Heart right ventricle (tissue), 16 donors: ENCODE measurements at regions not wholly inside any gene's neighbourhood (a gene's known extent, or its start where the extent isn't known, plus 50 kb on each side); places are given as distances from the start of the nearest gene placed in this dataset.

Experiments
- ATAC-seq, 8 donors: fragments of 200-7000 bp; cut with Tn5 transposase; one replicate each; pipeline ENCODE4 v1.9.1; 2020; ENCODE audit warnings: mild to moderate bottlenecking in 8 of 8, moderate library complexity in 8 of 8, moderate number of reproducible peaks in 1 of 8
- DNase-seq, 2 donors: peaks; one replicate each; pipeline ENCODE4 v3.0.0-alpha.2; 2020
- H3K27ac ChIP-seq, 10 donors: fragments of 200-600 bp; sonication (generic) in 2 of 10; one replicate each; pipeline versions ENCODE4 v1.5.0 to v1.8.0; 2020 to 2022; ENCODE audit warnings: mild to moderate bottlenecking in 3 of 10
- H3K27me3 ChIP-seq, 7 donors: fragments of 200-600 bp; one replicate each; pipeline ENCODE4 v1.8.0; 2021 to 2022; ENCODE audit warnings: mild to moderate bottlenecking in 2 of 7
- H3K36me3 ChIP-seq, 9 donors: fragments of 200-600 bp; sonication (generic) in 1 of 9; one replicate each; pipeline versions ENCODE4 v1.5.0 to v1.8.0; 2020 to 2022; ENCODE audit warnings: mild to moderate bottlenecking in 2 of 9
- H3K4me1 ChIP-seq, 9 donors: fragments of 200-600 bp; sonication (generic) in 1 of 9; one replicate each; pipeline versions ENCODE4 v1.5.0 to v1.8.0; 2020 to 2022; ENCODE audit warnings: mild to moderate bottlenecking in 4 of 9
- H3K4me3 ChIP-seq, 10 donors: fragments of 200-600 bp; sonication (generic) in 2 of 10; one replicate each; pipeline versions ENCODE4 v1.5.0 to v1.8.0; 2020 to 2022; ENCODE audit warnings: mild to moderate bottlenecking in 7 of 10, moderate library complexity in 2 of 10
- H3K9me3 ChIP-seq, 11 donors: fragments of 200-600 bp in 10 of 11; sonication (generic) in 2 of 11; one replicate each; pipeline versions ENCODE4 v1.5.0 to v1.8.0; 2013 to 2022; ENCODE audit warnings: mild to moderate bottlenecking in 2 of 11, control low read depth in 1 of 11, moderate library complexity in 1 of 11
- WGBS, 2 donors: extraction: QIAGEN DNeasy Blood & Tissue Kit; methylation state at CpG; one replicate each; pipeline ENCODE4 v1.1.7; 2013; ENCODE audit warnings: inconsistent platforms in 1 of 2; 5-methylcytosine and 5-hydroxymethylcytosine counted together
- intact Hi-C, 10 donors: fragments of 100-400 bp; cut with DNase I; formaldehyde crosslinking; loops; one replicate each; pipeline versions ENCODE4 v1.11.1 to v1.14.2; 2022
- TF ChIP-seq, protein P1 (sequence below), 9 donors: fragments of 200-600 bp; sonication (generic) in 2 of 9; IDR thresholded peaks; one replicate each; pipeline versions ENCODE4 v1.5.0 to v1.8.0; 2021 to 2022; ENCODE audit warnings: antibody characterized with exemption in 9 of 9, mild to moderate bottlenecking in 5 of 9, moderate library complexity in 1 of 9
- donor health status: Arrhythmogenic right ventricular cardiomyopathy.
- donor health status: ischemic (EF 13 %, LVEDD 7.1; RV severe dilation, severe dysfunction).
- donor health status: healthy with polysubstance abuse.
- donor health status: DM: no; HTN: yes; CAD: no.
- donor health status: DM: no; HTN: no; CAD: no.
- donor health status: ischemic (EF 25% LVEDD 6.9; RV normal size, moderate dysfunction).
- donor health status: ischemic (EF 25% LVEDD 5.7; RV mildly dilated, moderate dysfunction).
- donor health status: healthy.
- donor health status: DM: yes; HTN: yes; CAD: no.
- donor health status: Ischemic cardiomyopathy.
- donor health status: ischemic (EF 35%, LVEDD 5.7; RV mildly dilated, moderate dysfunction).
- donor health status: nonischemic (EF 11% LVEDD 7.7; RV severe dilation, severe dysfunction).
- donor health status: DM: yes; HTN: yes; CAD: no.
- donor health status: PGD.
- donor health status: ischemic (EF 29% LVEDD 5.4; RV normal size, mild dysfunction).
- donor health status: nonischemic (EF 23%, LVEDD 6.1; RV moderate dilation, normal function).

GRCh38 chr3:194067949-194068362, 68.0 kb upstream of the HES1 start:
- DNase-seq = no peak
- peaks cover 0 to 25% (median 5%) of the 10 kb centered on the region in 7 donors for H3K27me3 ChIP-seq
- intact Hi-C loops = loop anchor here in 1 of 10 donors (10.0 kb wide), 1 partner anchor 273 kb away; no protein-coding TSS in a partner anchor
- H3K4me3 ChIP-seq = no peak overlapping the region
- peaks cover 0 to 27% (median 0%) of the 10 kb centered on the region in 11 donors for H3K9me3 ChIP-seq
- no peak overlapping the region for H3K27ac ChIP-seq
- WGBS, 2 donors = 62 to 77% methylated on average over 4 of the region's 4 CpGs
- peaks cover 0 to 32% (median 18%) of the 10 kb centered on the region in 9 donors for H3K4me1 ChIP-seq
- TF ChIP-seq, protein P1, sequence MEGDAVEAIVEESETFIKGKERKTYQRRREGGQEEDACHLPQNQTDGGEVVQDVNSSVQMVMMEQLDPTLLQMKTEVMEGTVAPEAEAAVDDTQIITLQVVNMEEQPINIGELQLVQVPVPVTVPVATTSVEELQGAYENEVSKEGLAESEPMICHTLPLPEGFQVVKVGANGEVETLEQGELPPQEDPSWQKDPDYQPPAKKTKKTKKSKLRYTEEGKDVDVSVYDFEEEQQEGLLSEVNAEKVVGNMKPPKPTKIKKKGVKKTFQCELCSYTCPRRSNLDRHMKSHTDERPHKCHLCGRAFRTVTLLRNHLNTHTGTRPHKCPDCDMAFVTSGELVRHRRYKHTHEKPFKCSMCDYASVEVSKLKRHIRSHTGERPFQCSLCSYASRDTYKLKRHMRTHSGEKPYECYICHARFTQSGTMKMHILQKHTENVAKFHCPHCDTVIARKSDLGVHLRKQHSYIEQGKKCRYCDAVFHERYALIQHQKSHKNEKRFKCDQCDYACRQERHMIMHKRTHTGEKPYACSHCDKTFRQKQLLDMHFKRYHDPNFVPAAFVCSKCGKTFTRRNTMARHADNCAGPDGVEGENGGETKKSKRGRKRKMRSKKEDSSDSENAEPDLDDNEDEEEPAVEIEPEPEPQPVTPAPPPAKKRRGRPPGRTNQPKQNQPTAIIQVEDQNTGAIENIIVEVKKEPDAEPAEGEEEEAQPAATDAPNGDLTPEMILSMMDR (IDR thresholded peaks at IDR 0.05) = no peak
- no peaks in the 10 kb centered on the region for H3K36me3 ChIP-seq
- no peak for ATAC-seq

GRCh38 chr3:194069421-194070219, 66.3 kb upstream of the HES1 start:
- Histone ChIP-seq H3K9me3 (peaks cover 0 to 27% (median 0%) of the 10 kb centered on the region in 11 donors), H3K4me1 (peaks cover 0 to 32% (median 18%) of the 10 kb centered on the region in 9 donors), H3K36me3 (no peaks in the 10 kb centered on the region), H3K4me3 (no peak overlapping the region), H3K27me3 (peaks cover 0 to 32% (median 11%) of the 10 kb centered on the region in 7 donors), H3K27ac (peak overlapping the region in 8 of 10 donors; percentile 81 to 96 (median 92))
- ATAC-seq (peak in 1 of 8 donors; percentile 1), DNase-seq (no peak)
- intact Hi-C loops = loop anchor here in 7 of 10 donors (2.0 to 10.0 kb wide), 7 partner anchors 63 to 275 kb away; partner anchors contain the start of gene HES1 (in 1 of the 7)
- TF ChIP-seq, protein P1 (IDR thresholded peaks at IDR 0.05) = no peak
- 92 to 93% methylated on average over 12 of the region's 12 CpGs for WGBS, 2 donors

DNA sequence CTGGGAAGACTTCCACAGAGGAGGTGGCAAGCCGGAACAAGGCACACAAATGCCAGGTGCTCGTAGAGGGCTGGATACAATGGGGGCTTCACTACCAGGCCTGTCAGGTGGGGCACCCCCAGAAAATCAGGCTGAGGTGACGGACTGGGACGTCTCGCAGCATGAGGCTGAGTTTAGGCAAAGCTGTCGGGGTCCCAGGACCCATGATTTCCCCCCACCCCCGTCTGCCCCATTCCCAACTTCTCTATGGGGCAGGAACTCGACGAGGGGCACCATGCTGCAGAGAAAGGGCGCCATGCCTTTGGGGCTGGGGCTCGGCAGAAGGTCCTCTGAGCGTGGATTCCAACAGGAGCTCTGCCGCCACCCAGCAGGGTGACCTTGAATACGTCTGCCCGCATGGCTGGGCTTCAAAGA, 65.7 kb upstream of the HES1 start:
- TF ChIP-seq, protein P1 (IDR thresholded peaks at IDR 0.05) = no peak
- peaks cover 0 to 32% (median 11%) of the 10 kb centered on the region in 7 donors for H3K27me3 ChIP-seq
- DNase-seq (no peak), ATAC-seq (peak in 1 of 8 donors; percentile 7)
- peaks cover 0 to 27% (median 0%) of the 10 kb centered on the region in 11 donors for H3K9me3 ChIP-seq
- H3K36me3 ChIP-seq = no peaks in the 10 kb centered on the region
- 71 to 79% methylated on average over 15 of the region's 15 CpGs for WGBS, 2 donors
- peak overlapping the region; percentile 59 to 96 (median 91) for H3K27ac ChIP-seq
- peak overlapping the region in 9 of 10 donors; percentile 25 to 64 (median 54) for H3K4me3 ChIP-seq
- H3K4me1 ChIP-seq = peaks cover 0 to 32% (median 18%) of the 10 kb centered on the region in 9 donors
- intact Hi-C loops = loop anchor here in 7 of 10 donors (2.0 to 10.0 kb wide), 6 partner anchors 62 to 73 kb away; partner anchors contain the start of gene HES1 (in 1 of the 7)

DNA sequence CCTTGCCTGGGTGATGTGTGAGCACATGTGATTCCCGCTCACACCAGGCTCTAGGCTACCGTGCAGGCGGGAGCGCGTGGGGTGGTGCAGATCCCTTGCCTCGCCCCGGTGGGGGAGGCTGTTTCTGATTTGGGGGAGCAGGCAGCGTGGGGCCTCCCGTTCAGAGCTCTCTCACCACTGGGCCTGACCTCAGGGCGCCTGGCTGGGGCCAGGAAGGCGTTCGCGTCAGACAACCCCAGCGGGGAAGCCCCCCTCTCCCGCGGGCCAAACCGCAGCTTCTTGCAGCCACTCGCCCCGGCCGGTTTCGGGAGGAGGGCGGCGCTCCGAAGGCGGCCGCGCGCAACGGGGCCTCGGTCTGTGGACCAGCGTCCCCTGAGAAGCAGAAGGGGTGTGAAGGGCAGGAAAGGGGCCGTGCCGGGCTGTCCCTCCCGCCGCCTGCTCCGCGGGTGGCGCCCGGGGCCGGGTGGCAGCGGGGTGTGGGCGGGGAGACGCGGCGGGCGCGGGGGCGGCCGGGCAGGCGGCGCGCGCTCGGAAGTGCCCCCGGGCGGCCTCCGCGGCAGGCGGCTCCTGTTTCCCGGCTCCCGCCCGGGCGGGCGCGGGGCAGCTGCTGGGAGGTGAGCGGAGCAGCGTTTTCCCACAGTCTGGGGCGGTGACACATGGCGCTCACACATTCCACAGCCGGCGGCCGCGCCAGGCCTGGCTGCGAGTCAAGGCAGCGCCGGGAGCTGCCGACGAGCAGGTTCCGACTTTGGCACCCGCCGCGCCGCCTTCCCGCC, 65.1 kb upstream of the HES1 start:
- 1 to 2% methylated on average over 72 to 83 of the region's 84 CpGs for WGBS, 2 donors

More for the DNA sequence above, 65.1 kb upstream of the HES1 start:
- ATAC-seq = peak; percentile 87 to 93 (median 92)
- Histone ChIP-seq H3K4me3 (peak overlapping the region; percentile 25 to 64 (median 53)), H3K4me1 (peaks cover 0 to 32% (median 18%) of the 10 kb centered on the region in 9 donors), H3K27me3 (peaks cover 0 to 38% (median 11%) of the 10 kb centered on the region in 7 donors), H3K9me3 (peaks cover 0 to 27% (median 0%) of the 10 kb centered on the region in 11 donors), H3K27ac (peak overlapping the region; percentile 59 to 96 (median 91)), H3K36me3 (no peaks in the 10 kb centered on the region)
- TF ChIP-seq, protein P1 (IDR thresholded peaks at IDR 0.05) = peak in 1 of 9 donors; percentile 10
- peak; percentile 84 to 89 for DNase-seq
- intact Hi-C loops = loop anchor here in 7 of 10 donors (1.0 to 10.0 kb wide), 7 partner anchors 61 to 74 kb away; partner anchors contain the start of gene HES1 (in 1 of the 7)
